ENCODE measurements at regions not wholly inside any gene's neighbourhood (a gene's known extent, or its start where the extent isn't known, plus 50 kb on each side); places are given as distances from the start of the nearest gene placed in this dataset.

GRCh38 chr7:136664537-136664936, 203.9 kb upstream of the CHRM2 start:
- no peak for DNase-seq

GRCh38 chr7:136657482-136657921, 210.9 kb upstream of the CHRM2 start:
- no peak for DNase-seq

- no peak for DNase-seq
These were observed 211.9 kb upstream of the CHRM2 start for GRCh38 chr7:136656516-136656915.

- DNase-seq, result no peak
These were observed 213.0 kb upstream of the CHRM2 start for GRCh38 chr7:136655414-136655813.

GRCh38 chr7:136654406-136654805, 214.0 kb upstream of the CHRM2 start:
- DNase-seq, result no peak

- DNase-seq, result no peak
These were observed 215.6 kb upstream of the CHRM2 start for GRCh38 chr7:136652635-136653370.

- DNase-seq, result no peak
These were observed 227.5 kb upstream of the CHRM2 start for GRCh38 chr7:136640977-136641376.

- no peak for DNase-seq
These were observed 230.6 kb upstream of the CHRM2 start for GRCh38 chr7:136637813-136638212.

- DNase-seq, result no peak
These were observed 232.7 kb upstream of the CHRM2 start for GRCh38 chr7:136635751-136636150.

GRCh38 chr7:136618818-136619217, 249.6 kb upstream of the CHRM2 start:
- no peak for DNase-seq

- DNase-seq, result no peak
These were observed 251.3 kb upstream of the CHRM2 start for GRCh38 chr7:136617176-136617575.

- no peak for DNase-seq
These were observed 262.7 kb upstream of the CHRM2 start for GRCh38 chr7:136605532-136606329.

GRCh38 chr7:136601772-136602171, 266.7 kb upstream of the CHRM2 start:
- no peak for DNase-seq

- no peak for DNase-seq
These were observed 268.0 kb upstream of the CHRM2 start for GRCh38 chr7:136600475-136600874.

GRCh38 chr7:136594739-136595144, 273.7 kb upstream of the CHRM2 start:
- no peak for DNase-seq

- DNase-seq, result no peak
These were observed 280.2 kb upstream of the CHRM2 start for GRCh38 chr7:136588216-136588615.

GRCh38 chr7:136585954-136586670, 282.3 kb upstream of the CHRM2 start:
- no peak for DNase-seq

- no peak for DNase-seq
These were observed 302.0 kb upstream of the CHRM2 start for GRCh38 chr7:136566491-136566890.

- no peak for DNase-seq
These were observed 312.5 kb upstream of the CHRM2 start for GRCh38 chr7:136555933-136556332.

GRCh38 chr7:136551618-136552017, 316.8 kb upstream of the CHRM2 start:
- no peak for DNase-seq

GRCh38 chr7:136549756-136550155, 318.7 kb upstream of the CHRM2 start:
- no peak for DNase-seq

- DNase-seq, result no peak
These were observed 334.7 kb upstream of the CHRM2 start for GRCh38 chr7:136533732-136534131.

GRCh38 chr7:136530831-136531230, 337.6 kb upstream of the CHRM2 start:
- no peak for DNase-seq

GRCh38 chr7:136528329-136528728, 340.1 kb upstream of the CHRM2 start:
- DNase-seq, result no peak
